HG02763 (cell line): ENCODE measurements at regions not wholly inside any gene's neighbourhood (a gene's known extent, or its start where the extent isn't known, plus 50 kb on each side); places are given as distances from the start of the nearest gene placed in this dataset.
A peak's percentile ranks its signal among the peaks of the same experiment; 100 is the strongest.

ENCODE experiments used
- ATAC-seq: cut with Tn5 transposase; IDR thresholded peaks from one replicate; pipeline ENCODE4 v1.9.1; 2021; ENCODE audit warnings: mild to moderate bottlenecking, moderate library complexity; ENCODE audit not compliant: unreplicated experiment

DNA sequence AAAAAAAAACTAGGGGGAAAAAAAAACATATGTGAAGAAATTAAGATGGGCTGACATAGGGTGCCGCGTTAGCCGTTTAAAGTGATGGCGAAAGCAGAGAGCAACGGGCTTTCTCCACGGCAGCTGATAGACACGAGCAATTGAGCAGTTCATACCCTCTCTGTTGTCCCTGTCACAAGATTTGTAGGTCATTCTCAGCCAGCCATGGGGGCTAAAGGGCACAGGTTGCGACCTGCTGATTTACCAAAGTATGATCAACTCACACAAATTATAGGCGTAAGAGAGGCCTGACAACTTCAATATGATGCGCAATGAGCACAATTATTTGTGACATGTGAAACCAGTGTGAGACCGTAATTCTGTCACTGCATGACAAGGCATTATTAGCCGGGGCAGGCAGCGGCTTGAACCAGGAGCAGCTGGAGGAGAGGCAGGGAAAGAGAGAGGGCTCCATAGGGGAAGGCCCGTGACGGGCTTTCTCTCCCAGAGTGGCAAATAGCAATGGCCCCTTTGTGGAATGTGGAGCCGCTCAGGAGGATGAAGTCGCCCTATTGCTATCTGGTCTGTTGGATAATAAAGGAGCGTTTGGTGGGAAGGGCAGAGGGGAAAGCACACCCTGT is 195.1 kb upstream of the HABP2 start:
- ATAC-seq: no peak

DNA sequence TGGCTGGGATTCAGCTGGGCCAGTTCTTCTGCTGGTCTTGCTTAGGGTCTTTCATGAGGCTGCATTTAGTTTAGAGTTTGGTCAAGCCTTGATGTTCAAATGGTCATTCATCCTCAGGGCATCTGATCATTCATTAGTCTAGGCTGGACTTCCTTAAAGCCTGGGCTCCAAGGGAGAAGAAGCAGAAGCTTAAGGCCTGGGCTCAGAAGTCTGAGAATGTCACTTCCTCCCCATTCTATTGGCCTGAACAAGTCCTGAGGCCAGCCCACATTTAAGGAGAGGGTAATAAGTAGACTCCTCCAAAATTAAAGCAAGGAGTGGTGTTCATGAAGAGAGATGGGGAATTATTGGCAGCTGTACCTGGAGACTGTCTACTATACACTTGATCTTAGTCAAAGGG is 193.2 kb upstream of the HABP2 start:
- no peak for ATAC-seq

DNA sequence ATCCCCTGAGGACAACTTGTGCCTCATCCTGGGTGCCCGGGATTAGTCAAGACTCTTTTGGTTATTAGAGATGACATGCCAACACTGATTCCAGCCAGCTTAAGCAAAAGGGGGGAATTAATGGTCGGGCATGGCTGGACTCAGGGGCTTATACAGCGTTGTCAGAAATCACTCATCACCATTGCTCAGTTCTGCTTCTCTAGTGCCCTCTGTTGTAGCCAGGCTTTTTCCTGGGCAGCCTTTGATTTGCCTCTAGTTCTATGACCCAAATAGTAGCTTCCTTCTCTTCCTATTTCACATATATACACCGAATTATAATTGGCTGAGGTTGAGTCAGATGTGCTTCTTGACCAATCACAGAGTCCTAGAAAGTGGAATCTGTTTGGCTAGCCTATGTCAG is 192.0 kb upstream of the HABP2 start:
- ATAC-seq: no peak

DNA sequence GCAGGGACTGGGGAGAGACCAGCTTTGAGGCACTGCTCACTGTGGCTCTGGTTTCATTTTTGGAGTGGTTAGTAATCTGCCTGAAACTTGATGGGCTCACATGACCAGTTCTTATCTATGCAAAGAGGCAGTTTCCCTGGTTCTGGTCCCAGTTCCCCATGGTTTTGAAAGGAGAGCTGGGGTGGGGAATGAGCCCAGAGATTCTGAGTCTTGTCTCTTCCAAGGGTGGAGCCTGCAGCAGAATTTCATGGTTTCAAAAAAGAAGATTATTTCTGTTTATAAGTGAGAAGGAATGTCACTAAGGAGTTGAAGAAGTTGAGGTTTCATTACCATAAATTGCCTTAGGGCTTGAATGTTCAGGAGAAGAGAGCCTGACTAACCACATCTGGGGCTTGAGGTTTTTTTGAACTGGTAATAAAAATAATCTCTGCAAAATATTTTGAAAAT is 190.2 kb upstream of the HABP2 start:
- ATAC-seq: no peak

DNA sequence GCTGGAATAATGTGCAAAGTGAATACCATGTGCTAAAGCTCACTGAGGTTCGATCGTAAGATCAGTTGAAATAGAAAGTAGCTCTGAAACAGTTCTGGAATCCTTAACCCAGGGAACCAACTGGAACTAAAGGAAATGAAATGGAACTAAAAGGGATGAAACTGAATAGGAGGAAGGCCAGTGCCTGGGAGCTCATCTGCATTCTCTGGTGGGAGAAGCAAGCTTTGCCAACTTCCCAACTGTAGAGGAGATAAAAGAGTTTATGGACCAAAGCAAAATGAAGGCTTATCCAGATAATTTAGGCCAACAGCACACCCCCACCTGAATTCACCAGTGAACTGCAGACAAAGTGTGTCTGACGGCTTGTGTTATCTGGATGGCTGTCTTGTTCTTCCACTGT is 188.6 kb upstream of the HABP2 start:
- no peak for ATAC-seq

DNA sequence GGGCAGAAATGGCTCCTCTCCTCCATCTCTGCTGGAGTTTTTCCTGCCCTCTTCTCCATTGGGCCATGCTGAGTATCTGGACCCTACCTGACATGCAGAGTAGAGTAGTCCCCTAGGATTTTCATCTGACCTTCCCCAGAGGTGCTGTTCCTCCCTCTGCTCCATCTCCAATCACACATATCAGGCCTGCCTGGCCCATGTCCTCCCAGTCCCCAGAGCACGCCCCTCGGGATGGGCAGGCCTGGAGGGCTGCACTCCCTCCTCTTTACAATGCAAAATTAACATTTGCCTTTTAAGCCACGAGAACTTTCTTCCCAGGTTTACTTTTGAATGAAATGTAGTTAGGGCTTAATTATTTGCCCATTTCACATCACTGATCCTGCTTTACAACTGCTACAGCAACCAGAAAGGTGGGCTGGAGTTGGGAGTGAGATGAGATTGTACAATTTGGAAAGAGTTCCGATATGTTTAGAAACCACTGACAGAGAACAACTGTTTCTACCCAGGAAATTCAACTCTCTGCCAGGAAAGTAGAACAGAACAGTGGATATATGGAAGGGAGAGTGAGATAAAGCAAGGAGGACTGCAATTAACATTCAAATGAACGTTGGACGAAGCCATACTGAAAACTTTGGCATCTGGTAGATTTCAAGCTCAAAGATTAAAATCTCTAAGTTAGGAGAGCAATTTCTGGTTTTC is 184.0 kb upstream of the HABP2 start:
- no peak for ATAC-seq

DNA sequence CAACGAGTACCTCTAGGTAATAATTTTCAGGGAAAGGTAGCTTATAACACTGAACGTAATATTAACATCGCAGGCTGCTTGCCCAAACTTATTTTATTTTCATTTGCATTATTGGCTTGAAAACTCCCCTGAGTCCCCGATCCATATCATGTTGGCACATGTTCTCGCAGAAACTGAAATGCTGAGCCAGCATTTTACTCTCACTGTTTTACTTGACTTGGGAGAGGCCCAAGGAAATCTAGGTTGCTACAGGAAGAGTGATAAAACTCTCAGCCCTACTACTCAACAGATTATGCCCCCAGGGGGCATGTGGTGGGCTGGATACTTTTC is 183.5 kb upstream of the HABP2 start:
- ATAC-seq: no peak

DNA sequence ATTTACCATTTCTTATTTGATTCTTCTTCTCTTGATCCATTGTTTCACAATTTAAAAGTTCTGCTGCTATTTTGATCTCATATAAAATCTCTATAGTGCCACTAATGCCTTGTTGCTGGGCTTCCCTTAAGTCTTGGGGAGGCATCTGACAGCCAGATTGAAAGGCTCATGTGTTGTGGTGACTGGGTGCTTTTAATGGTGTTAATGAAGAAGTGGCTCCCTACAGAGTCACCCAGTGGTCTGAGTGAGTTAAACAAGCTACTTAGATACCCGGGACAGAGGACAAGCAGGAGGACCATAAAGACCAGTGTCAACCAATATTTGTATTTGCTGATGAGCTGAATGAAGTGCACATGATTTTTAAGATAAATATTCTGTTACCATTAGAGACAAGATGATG is 176.4 kb upstream of the HABP2 start:
- ATAC-seq: no peak

DNA sequence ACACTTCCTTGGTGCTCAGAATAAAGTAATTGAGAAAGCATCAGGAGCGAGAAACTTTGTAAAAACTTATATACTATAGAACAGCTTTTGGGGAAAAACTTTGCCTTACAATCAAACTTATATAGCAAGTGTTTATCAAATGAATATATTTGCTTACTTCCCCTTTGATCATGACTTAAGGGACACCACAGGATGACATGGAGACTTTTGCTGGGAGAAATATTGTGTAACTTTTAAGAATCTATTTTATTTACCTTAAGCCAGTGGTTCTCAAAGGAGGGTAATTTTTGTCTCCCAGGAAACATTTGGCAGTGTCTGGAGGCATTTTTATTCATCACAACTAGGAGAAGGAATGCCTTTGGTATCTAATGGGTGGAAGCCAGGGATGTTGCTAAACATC is 173.8 kb upstream of the HABP2 start:
- ATAC-seq: no peak

DNA sequence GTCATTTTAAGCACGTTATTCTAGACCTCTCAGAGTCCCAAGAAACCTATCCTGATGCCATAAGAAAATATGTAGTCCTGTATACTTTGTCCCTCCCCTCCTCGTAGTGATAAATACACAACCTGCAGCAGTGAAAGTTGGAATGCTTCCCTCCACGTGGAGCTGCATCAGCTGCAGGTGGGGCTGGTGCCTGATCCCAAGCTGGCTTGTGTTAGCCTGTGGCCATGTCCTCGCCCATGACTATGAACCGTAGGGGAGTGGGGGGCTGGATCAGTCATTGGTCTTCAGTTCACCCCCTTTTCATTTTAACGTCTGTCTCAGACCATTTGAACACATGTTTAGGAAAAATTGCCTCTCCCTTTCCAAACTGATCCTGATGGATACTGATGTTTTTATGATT is 171.4 kb upstream of the HABP2 start:
- ATAC-seq: no peak

DNA sequence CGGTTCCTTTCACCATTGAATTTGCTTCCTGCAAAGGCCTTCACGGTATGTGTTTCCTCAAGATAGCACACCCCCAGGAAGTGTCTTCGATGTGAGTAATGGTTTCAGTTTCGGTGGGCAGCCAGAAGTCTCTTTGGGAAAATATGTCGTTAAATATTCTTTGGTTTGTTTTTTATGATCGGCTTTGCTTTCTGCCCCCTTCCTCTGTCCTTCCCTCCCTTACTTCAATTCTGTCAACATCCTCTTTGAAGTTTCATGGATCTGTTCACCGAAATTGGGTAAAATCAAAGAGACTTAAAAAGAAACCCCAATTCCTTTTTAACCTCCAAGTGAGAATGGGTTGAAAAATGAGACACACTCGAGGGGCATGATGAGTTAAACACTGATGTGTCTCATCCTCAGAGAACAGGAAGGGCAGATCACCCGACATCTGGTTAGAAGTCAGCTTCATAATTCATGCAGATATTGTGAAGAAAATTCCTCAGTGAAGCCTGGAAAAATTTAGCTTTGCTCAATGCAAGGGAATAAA is 170.8 kb upstream of the HABP2 start:
- peak; percentile 64 for ATAC-seq

DNA sequence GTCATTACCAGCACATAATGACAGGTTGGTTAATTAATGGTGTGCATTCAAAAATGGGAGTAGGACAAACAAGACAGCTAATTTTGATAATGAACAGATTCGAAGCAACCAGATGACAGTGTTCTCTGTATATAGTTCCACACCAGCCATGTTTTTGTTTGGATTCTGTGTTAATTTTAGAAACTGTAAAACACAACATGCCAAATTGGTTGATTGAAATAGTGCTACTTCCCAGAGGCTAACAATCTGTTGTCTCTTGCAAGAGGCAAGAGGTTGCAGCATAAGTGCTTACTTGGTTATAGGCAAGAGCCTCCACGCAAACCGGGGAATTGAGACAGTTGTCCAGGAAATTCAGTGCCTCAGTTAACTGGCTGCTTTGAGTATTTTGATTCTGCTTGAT is 170.2 kb upstream of the HABP2 start:
- ATAC-seq: no peak

DNA sequence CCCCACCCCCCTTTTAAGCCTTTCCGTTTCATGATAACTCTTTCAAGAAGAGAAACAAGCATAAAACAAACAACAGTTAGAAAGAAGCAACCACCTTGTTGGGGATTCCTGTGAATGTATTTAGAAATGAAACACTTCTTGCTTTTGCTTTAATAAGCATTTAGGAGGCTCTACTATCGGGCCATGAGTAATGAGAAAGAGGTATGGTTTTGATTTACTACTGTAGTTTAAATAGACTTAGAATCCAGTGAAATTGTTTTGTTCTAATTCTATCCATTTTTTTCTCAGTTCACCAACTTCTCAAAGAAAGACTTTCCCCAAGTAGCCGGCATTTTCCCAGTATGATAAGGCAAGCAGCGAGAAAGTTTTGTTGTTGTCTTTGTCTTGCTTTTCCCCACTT is 168.7 kb upstream of the HABP2 start:
- no peak for ATAC-seq

DNA sequence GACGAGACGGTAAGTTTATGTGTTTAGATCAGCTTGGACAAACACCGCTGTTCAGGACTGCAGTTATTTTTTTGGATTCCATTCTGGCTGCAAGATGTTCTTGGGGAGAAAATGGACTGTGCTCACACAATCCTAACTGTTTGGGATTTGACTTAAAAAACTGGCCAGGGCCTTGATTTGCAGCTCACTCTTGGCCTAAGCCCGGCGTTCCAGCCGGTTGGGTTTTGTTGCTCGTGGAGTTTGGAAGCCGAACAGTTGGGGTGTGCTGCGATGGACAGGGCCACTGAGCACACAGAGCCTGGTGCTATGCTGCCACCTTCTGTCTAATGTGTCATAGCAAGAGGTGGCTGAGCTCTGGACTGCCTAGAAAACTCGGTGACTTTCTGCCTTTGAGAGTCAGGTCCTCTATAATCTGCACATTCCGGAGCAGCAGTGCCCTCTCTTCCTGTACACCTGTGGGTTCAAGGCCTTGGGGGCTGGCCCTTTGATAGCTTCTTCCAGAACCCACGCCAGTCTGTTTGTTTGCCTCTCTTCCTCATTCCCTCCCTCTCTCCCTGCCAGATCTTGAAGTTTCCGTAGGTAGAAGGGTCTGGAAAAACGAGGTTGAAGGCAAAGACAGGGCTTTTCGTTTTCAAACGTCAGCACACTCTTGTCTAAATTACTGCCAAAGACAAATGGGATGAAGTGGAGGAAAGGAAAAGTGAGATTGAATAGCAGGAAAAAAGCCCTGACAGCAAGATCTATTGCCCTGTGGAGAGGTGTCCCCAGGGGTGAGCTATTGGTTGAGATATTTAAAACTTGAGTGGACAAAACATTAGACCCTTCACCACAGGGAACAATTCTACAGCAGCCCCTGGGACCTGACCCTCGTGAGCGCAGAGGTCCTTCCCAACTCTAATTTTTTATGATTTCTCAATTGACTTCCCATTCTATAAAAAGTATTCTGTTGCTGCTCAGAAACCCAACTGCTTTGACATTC is 167.5 kb upstream of the HABP2 start:
- peak; percentile 53 for ATAC-seq

DNA sequence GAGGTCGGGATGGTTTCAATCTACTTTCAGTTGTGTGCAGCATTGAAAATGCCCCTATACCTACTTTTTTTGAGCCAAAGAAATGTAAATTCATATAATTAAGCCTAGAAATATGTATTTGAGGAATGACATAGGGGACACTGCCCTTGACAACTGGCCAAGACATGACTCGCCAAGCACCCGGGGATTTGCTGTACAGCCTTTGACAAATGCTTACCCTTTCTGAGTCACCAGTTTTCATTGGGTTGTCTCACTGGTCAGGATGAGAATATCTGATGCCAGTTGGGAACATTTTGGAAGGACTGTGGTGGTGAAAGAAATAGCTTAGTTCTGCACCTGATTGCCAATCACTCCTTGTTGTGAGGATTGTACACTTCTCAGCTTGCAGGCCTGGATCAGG is 166.8 kb upstream of the HABP2 start:
- ATAC-seq: no peak

DNA sequence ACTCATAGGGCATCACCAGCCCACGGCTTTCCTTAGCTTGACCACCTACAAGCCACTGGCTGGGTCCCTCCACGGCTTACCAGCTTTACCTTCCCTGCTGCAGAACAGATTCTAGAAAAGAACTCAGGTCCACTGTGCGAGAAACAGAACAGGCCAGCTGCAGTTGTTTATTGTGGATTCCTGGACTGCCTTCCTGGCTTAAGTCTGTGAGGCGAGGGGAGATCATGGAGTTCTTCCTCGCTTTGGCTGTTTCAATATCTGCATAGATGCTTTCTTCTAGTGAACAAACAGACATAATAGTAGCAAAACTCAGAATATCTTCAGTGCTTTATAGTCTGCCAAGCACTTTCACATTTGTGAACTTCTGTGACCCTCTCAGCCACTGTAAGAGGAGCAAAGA is 162.9 kb upstream of the HABP2 start:
- ATAC-seq: no peak

DNA sequence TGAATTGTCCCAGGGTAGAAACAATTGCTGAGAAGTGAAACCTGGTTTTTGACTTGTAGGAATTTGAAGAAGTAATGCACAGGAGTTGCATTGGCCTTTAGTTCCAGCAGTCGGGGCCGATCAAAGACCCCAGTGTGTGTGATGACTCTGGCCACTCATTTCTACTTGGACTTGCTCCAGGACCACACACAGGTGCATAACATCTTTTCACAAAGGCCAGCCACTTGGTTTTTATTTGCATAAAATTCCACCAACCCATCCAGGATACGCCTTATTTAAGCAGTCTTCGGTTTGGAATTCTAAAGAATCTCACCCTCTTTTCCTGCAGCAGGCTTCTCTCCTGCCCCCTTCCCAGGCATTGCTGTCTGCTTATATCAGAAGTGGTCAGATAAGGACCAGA is 162.0 kb upstream of the HABP2 start:
- no peak for ATAC-seq

DNA sequence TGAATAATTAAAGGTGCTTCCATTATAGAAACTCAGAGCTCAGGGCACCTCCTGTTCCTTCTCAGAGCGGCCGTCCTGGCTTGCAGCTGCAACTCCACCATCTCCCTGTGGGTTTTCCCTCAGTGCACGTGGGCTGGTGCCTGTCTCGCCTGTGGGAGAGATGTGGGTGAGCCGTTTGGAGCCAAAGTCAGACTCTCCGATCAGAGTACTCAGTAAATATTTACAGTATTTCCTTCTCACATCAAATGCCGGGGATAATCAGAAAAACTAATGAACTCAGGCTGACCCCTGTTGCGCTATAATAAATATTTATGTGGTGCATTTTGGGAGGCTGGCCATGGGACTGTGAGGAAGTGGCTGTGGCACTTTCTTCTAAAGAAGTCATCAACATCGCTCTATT is 155.8 kb upstream of the HABP2 start:
- no peak for ATAC-seq

DNA sequence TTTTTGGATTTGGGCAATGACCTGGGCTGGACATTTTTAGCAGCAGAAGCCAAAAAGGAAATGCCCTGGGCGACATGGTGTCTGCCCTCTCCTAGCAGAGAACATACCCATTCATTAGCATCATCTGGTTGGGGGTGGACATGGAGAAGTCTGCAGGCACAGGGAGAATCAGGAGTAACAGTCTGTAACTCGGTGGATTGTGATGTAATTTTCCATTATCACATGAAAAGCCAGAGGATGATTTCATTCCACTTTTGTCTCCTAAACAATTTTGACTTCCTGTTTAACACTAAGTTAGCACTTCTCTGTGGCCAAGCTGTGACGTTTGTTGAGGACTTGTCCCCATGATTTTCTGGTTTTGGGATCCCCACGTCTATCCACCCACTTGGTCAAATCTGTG is 153.8 kb upstream of the HABP2 start:
- ATAC-seq: no peak

DNA sequence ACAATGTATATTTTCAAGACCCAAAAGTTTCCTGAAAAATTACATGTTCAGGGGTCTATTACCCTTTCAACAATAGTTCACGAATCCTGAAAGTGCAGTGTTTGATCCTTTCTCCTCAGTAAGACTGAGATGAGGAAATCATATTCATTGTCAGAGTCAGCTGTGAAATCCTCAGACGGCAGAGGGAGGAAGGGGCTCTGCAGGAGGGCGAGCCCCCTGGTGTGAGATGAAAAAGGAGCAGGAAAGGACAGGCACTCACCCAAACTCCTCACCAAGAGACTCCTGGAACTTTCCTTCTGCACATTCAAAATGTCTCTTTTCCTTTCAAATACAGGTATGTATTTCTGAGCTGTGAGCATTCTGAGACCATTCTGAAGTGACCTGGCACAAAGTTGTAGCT is 150.3 kb upstream of the HABP2 start:
- no peak for ATAC-seq

DNA sequence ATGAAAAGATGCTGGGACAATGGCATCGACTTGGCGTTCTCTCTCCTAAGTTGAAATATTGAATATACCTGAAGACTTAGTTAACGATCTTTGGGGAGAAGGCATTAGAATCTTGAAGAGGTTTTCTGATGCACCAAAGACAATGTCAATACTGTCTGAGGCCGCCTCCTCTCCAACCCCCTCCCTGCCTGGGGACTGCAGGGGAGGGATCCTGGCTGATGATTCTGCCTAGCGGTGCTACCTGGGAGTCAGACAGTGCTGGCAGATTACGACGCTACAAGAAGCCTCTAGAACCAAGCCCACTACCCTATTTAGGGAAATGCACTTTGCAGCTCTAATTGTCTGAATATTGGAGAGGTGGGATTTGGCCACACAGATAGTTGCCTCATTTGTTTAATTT is 145.6 kb upstream of the HABP2 start:
- ATAC-seq: no peak

DNA sequence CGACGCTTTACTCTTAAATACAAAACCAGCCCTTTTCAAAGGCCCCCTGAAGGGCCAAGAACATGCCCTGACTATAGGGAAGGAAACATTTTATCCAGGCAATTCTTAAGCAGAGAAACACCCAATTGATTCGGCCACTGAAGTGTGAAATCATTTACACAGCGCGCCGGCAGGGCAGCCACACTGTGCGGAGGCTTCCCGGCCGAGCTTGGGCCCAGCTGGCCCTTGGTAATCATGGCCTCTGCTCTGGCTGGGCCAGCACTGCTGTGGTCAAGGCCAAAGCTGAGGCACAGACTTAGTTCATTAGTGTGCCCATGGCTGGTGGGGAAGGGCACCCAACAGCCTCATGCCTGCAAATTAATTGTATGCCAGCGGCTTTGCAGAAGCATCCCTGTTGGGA is 143.7 kb upstream of the HABP2 start:
- ATAC-seq: no peak
